ENCODE measurements at regions not wholly inside any gene's neighbourhood (a gene's known extent, or its start where the extent isn't known, plus 50 kb on each side); places are given as distances from the start of the nearest gene placed in this dataset.

- TF ChIP-seq, protein P1, sequence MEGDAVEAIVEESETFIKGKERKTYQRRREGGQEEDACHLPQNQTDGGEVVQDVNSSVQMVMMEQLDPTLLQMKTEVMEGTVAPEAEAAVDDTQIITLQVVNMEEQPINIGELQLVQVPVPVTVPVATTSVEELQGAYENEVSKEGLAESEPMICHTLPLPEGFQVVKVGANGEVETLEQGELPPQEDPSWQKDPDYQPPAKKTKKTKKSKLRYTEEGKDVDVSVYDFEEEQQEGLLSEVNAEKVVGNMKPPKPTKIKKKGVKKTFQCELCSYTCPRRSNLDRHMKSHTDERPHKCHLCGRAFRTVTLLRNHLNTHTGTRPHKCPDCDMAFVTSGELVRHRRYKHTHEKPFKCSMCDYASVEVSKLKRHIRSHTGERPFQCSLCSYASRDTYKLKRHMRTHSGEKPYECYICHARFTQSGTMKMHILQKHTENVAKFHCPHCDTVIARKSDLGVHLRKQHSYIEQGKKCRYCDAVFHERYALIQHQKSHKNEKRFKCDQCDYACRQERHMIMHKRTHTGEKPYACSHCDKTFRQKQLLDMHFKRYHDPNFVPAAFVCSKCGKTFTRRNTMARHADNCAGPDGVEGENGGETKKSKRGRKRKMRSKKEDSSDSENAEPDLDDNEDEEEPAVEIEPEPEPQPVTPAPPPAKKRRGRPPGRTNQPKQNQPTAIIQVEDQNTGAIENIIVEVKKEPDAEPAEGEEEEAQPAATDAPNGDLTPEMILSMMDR (IDR thresholded peaks at IDR 0.05; ENCODE audit: poor library complexity): no peak
- TF ChIP-seq EZH2phosphoT487 (IDR thresholded peaks at IDR 0.05; ENCODE audit: low read depth, severe bottlenecking, unreplicated experiment): no peak
- TF ChIP-seq EZH2 (IDR thresholded peaks at IDR 0.05; ENCODE audit: borderline replicate concordance): no peak
- Histone ChIP-seq H4K20me1 (ENCODE audit: insufficient read depth, poor library complexity, severe bottlenecking) (no peaks in the 10 kb centered on the region), H3K9me2 (replicated peaks; ENCODE audit: insufficient read depth) (no peaks in the 10 kb centered on the region), H2AFZ (no peak overlapping the region), H3K79me2 (no peaks in the 10 kb centered on the region), H3K36me3 (replicated peaks; ENCODE audit: insufficient read depth, low read depth) (no peaks in the 10 kb centered on the region), H3K9me3 (ENCODE audit: low read depth) (no peaks in the 10 kb centered on the region), H3K4me1 (ENCODE audit: insufficient read depth) (no peaks in the 10 kb centered on the region), H3K4me2 (no peak overlapping the region), H3K4me3 (no peak overlapping the region), H3K27ac (no peak overlapping the region), H3K27me3 (no peaks in the 10 kb centered on the region)
- DNase-seq (ENCODE audit: low spot score): no peak
- WGBS (ENCODE audit: low lambda C conversion rate, missing lambda C conversion rate): 82% methylated on average over 2 of the region's 2 CpGs
These were observed 112.6 kb upstream of the ALCAM start for GRCh38 chr3:105254154-105254553.

- 52% methylated on average over 2 of the region's 2 CpGs for WGBS (ENCODE audit: low lambda C conversion rate, missing lambda C conversion rate)
- Histone ChIP-seq H3K4me2 (no peak overlapping the region), H2AFZ (no peak overlapping the region), H3K36me3 (replicated peaks; ENCODE audit: insufficient read depth, low read depth) (no peaks in the 10 kb centered on the region), H3K4me3 (no peak overlapping the region), H3K27me3 (no peaks in the 10 kb centered on the region), H3K9me3 (ENCODE audit: low read depth) (no peaks in the 10 kb centered on the region), H3K9me2 (replicated peaks; ENCODE audit: insufficient read depth) (no peaks in the 10 kb centered on the region), H4K20me1 (ENCODE audit: insufficient read depth, poor library complexity, severe bottlenecking) (no peaks in the 10 kb centered on the region), H3K27ac (no peak overlapping the region), H3K79me2 (no peaks in the 10 kb centered on the region), H3K4me1 (ENCODE audit: insufficient read depth) (no peaks in the 10 kb centered on the region)
- TF ChIP-seq EZH2phosphoT487 (IDR thresholded peaks at IDR 0.05; ENCODE audit: low read depth, severe bottlenecking, unreplicated experiment): no peak
- TF ChIP-seq, protein P1 (IDR thresholded peaks at IDR 0.05; ENCODE audit: poor library complexity): no peak
- no peak for TF ChIP-seq EZH2 (IDR thresholded peaks at IDR 0.05; ENCODE audit: borderline replicate concordance)
- no peak for DNase-seq (ENCODE audit: low spot score)
These were observed 111.4 kb upstream of the ALCAM start for GRCh38 chr3:105255350-105255749.

DNA sequence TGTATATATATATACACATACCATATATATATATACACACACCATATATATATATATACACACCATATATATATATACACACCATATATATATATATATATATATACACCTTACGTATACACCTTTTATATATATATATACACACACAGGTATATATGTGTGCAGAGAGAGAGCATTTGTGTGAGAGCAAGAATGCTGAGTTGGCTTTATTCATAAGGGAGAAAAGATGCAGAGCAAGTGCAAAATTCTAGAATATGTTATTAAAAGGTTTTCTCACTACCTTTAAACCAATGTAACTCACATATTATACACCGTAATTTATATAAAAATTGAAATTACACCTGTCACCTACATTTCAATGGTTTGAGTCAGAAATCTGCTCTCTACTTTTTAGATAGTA, 107.2 kb upstream of the ALCAM start:
- H3K36me3 ChIP-seq (replicated peaks; ENCODE audit: insufficient read depth, low read depth): no peaks in the 10 kb centered on the region
- H4K20me1 ChIP-seq (ENCODE audit: insufficient read depth, poor library complexity, severe bottlenecking): no peaks in the 10 kb centered on the region
- H3K27me3 ChIP-seq: no peaks in the 10 kb centered on the region
- TF ChIP-seq EZH2phosphoT487 (IDR thresholded peaks at IDR 0.05; ENCODE audit: low read depth, severe bottlenecking, unreplicated experiment) (no peak), EZH2 (IDR thresholded peaks at IDR 0.05; ENCODE audit: borderline replicate concordance) (no peak)
- TF ChIP-seq, protein P1 (IDR thresholded peaks at IDR 0.05; ENCODE audit: poor library complexity): no peak
- no peak overlapping the region for H2AFZ ChIP-seq
- 49% methylated on average over 2 of the region's 2 CpGs for WGBS (ENCODE audit: low lambda C conversion rate, missing lambda C conversion rate)
- H3K4me3 ChIP-seq: no peak overlapping the region
- H3K79me2 ChIP-seq: no peaks in the 10 kb centered on the region
- no peaks in the 10 kb centered on the region for H3K4me1 ChIP-seq (ENCODE audit: insufficient read depth)
- H3K9me3 ChIP-seq (ENCODE audit: low read depth): no peaks in the 10 kb centered on the region
- no peak overlapping the region for H3K4me2 ChIP-seq
- H3K27ac ChIP-seq: no peak overlapping the region
- H3K9me2 ChIP-seq (replicated peaks; ENCODE audit: insufficient read depth): no peaks in the 10 kb centered on the region
- no peak for DNase-seq (ENCODE audit: low spot score)

- Histone ChIP-seq H4K20me1 (ENCODE audit: insufficient read depth, poor library complexity, severe bottlenecking) (no peaks in the 10 kb centered on the region), H3K4me2 (no peak overlapping the region), H3K9me3 (ENCODE audit: low read depth) (no peaks in the 10 kb centered on the region), H3K79me2 (no peaks in the 10 kb centered on the region), H3K9me2 (replicated peaks; ENCODE audit: insufficient read depth) (no peaks in the 10 kb centered on the region), H3K4me1 (ENCODE audit: insufficient read depth) (no peaks in the 10 kb centered on the region), H3K27me3 (no peaks in the 10 kb centered on the region), H3K27ac (no peak overlapping the region), H3K4me3 (no peak overlapping the region), H3K36me3 (replicated peaks; ENCODE audit: insufficient read depth, low read depth) (no peaks in the 10 kb centered on the region), H2AFZ (no peak overlapping the region)
- TF ChIP-seq EZH2 (IDR thresholded peaks at IDR 0.05; ENCODE audit: borderline replicate concordance): no peak
- TF ChIP-seq EZH2phosphoT487 (IDR thresholded peaks at IDR 0.05; ENCODE audit: low read depth, severe bottlenecking, unreplicated experiment): no peak
- TF ChIP-seq, protein P1 (IDR thresholded peaks at IDR 0.05; ENCODE audit: poor library complexity): no peak
- no peak for DNase-seq (ENCODE audit: low spot score)
- WGBS (ENCODE audit: low lambda C conversion rate, missing lambda C conversion rate): 94% methylated on average over 4 of the region's 4 CpGs
These were observed 106.3 kb upstream of the ALCAM start for GRCh38 chr3:105260385-105260784.
